IPS-18c (cell line): ENCODE measurements at regions not wholly inside any gene's neighbourhood (a gene's known extent, or its start where the extent isn't known, plus 50 kb on each side); places are given as distances from the start of the nearest gene placed in this dataset.
"Not testable (repeated sequence)": the region's sequence is repeated elsewhere in the genome, so short reads cannot be mapped to it uniquely, and the experiment has no call there.

Experiments
- H3K4me3 ChIP-seq: 2 replicates; pipeline ENCODE4 v1.7.0; 2013; ENCODE audit warnings: low read depth, mild to moderate bottlenecking, low read length, moderate library complexity; ENCODE audit not compliant: insufficient read depth
- H3K9me3 ChIP-seq: one replicate; pipeline ENCODE4 v1.6.1; 2013; ENCODE audit warnings: mild to moderate bottlenecking, low read length, moderate library complexity; ENCODE audit not compliant: control insufficient read depth, insufficient read depth

DNA sequence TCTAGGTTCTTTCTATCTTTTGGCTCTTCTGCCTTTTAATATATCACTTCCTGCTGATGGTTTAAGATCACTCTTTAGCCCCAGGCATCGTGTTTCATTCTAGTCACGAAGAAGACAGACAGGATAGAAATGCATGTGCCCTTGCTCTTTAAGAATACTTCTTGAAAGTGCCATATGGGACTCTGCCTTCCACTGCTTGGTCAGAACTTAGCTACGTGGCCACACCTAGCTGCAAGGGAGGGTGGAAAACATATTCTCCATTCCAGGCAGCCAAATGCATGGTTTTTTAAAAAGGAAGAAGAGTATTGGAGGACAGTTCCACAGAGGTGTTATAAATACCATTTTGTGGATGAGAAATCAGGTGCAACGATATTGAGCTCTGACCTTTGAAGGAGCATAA, 143.3 kb downstream of the KLRB1 start:
- Histone ChIP-seq H3K4me3 (no peak overlapping the region), H3K9me3 (no peaks in the 10 kb centered on the region)

DNA sequence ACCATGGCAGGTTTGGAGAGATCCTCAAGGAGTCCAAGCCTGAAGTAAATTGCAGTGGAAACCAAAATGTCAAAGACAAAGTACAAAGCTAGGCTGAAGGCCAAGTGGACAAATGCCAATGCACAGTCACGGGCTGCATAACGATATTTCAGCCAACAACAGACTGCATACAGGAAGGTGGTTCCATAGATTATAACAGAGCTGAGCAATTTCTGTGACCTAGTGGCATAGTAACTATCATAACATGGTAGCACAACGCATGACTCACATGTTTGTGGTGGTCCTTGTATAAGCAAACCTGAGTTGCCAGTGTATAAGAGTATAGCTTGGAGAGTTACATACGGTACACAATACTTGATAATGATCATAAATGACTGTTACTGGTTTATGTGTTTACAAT, 152.2 kb downstream of the KLRB1 start:
- not testable (repeated sequence) for H3K4me3 ChIP-seq, H3K9me3 ChIP-seq

DNA sequence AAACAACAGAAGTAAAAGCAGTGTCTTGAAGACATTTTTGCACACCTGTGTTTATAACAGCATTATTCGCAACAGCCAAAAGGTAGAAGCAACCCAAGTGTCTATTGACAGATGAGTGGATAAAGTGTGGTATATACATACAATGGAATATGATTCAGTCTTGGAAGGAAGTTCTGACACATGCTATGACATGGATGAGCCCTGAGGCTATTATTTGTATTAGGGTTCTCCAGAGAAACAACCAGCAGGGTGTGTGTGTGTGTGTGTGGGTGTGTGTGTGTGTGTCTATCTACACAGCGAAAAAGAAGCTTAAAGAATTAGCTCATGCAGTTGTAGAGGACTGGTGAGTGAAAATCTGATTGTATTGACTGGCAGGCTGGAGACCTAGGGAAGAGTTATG, 153.7 kb downstream of the KLRB1 start:
- not testable (repeated sequence) for H3K9me3 ChIP-seq, H3K4me3 ChIP-seq

DNA sequence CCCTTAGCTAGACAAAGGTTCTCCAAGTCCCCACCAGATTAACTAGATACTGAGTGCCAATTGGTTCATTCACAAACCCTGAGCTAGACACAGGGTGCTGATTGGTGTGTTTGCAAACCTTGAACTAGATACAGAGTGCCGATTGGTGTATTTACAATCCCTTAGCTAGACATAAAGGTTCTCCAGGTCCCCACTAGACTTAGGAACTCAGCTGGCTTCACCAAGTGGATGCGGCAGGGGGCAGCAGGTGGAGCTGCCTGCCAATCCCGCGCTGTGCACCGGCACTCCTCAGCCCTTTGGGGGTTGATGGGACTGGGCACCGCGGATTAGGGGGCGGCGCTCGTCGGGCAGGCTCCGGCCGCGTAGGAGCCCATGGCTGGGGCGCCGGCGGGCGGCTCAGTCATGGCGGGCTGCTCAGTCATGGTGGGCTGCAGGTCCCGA, 157.6 kb downstream of the KLRB1 start:
- peak overlapping the region; percentile 24; the same call in 1 of the 2 replicates for H3K4me3 ChIP-seq
- H3K9me3 ChIP-seq: not testable (repeated sequence)

DNA sequence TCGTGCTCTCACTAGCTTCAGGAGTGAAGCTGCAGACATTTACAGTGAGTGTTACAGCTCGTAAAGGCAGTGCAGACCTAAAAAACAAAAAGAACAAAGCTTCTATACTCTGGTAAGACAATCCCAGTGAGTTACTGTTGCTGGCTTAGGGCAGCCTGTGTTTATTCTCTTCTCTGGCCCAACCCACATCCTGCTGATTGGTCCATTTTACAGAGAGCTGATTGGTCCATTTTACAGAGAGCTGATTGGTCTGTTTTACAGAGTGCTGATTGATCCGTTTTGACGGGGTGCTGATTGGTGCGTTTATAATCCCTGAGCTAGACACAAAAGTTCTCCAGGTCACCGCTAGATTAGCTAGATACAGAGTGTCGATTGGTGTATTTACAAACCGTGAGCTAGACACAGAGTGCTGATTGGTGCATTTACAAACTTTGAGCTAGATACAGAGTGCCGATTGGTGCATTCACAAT, 158.0 kb downstream of the KLRB1 start:
- H3K4me3 ChIP-seq, H3K9me3 ChIP-seq: not testable (repeated sequence)

DNA sequence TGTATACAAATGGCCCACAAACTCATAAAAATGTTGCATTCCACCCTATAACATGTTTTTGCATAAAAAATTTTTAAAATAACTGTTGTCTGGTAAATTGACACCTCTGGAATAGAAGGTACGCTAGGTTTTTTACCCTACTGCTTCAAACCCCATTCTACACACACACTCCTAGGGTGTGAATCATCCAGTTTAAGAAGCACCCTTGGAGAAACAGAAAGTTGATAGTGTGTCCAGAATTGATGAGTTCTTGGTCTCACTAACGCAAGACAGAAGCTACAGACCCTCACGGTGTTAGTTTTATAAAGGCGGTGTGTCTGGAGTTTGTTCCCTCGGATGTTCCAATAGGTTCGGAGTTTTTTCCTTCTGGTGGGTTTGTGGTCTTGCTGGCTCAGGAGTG, 158.5 kb downstream of the KLRB1 start:
- Histone ChIP-seq H3K4me3 (no peak overlapping the region; the same call in 1 of the 2 replicates), H3K9me3 (no peaks in the 10 kb centered on the region)

DNA sequence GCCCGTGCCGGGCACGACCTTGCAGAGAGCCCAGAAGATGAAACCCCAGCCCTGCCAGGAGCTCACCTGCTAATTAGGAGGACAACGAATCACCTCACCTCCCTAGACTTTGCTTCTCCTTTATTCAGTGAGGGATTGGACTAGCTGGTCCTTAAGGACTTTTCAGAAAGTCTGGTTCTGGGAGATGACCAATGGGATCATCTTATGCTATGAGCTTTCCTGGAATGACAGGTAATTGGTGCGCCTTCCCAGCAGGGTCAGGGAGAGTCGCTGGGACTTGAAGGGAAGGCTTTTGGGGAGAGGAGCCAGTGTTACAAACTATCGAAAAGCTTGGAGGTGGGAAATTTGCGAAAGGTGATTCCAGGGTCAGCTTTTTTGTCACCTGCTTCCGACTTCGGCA, 159.1 kb downstream of the KLRB1 start:
- not testable (repeated sequence) for H3K9me3 ChIP-seq
- H3K4me3 ChIP-seq: peak overlapping the region; percentile 68

DNA sequence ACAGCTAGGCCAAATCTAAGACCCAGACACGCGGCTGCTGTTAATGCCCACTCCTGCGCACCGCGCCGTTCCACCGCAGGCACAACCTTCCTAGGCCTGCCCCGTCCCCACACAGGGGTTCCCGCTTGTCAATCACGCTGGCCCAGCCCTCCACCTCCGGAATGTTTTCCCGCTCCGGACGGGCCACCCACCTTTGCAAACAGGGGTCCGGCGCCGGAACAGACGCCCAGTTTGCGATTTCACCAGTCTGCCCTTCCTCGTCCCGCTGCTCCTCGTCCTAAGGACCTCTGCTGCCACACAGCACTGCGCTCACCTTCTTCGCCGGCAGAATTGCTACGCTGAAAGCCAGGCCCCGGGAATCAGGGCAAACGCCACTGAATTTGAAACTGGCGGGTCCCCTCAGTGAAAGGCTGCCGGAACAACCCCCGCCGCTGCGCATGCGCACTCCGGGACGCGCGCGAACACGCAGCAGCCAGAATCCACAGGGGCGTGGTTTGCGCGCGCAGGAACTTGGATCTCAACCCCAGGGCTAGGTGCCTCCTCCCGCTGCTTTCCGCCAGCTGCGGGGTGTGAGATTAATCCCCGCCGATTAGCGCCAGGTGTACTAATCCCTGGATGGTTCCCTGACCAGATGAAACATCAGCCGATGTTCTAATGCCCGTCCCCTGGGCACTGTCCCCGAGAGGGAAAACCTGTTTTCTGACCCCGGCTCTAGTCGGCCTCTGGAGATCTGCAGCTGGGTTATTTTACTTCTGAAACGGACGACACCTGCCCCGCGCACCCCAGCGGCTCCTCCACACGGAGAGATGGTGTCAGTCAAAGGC, 159.7 kb downstream of the KLRB1 start:
- H3K9me3 ChIP-seq: not testable (repeated sequence)
- H3K4me3 ChIP-seq: peak overlapping the region; percentile 68

DNA sequence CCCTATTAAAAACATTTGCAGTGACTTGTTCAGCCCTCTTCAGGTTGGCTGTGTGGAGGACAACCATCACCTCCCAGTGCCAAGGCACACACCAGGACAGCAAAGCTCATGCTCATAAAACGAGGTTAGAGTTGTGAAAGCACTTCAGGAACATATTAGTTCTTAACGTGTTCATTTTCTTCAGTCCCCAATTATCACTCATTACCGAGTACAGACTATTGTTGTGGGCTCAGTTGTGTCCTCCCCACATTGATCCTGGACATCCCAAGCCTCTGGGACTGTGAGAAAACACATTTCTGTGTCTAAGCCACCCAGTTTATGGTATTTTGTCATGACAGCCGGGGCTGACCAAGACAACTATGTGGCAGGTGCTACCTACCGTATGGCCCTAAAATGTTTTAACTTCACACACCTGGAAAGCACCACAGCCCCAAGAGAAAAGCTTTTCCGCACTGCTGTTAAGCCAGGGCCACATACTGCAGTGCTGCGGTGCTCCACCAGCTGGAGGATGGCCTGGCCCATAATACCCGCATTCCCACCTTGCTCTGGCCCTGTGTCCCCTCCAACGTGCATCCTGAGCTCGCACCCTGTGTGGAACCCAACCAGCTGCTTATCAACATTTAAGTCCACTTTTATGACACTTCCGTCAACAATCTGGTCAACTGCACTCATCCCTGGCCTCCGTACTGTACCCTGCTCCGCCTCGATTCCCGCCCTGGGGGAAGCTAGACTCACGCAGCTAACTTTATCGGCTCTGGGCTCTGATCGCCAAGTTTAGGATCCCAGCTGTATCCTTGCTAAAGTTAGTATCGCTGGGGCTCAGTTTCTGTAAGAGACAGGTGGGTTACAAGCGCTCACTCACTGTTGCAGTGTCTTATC, 160.6 kb downstream of the KLRB1 start:
- not testable (repeated sequence) for H3K9me3 ChIP-seq

DNA sequence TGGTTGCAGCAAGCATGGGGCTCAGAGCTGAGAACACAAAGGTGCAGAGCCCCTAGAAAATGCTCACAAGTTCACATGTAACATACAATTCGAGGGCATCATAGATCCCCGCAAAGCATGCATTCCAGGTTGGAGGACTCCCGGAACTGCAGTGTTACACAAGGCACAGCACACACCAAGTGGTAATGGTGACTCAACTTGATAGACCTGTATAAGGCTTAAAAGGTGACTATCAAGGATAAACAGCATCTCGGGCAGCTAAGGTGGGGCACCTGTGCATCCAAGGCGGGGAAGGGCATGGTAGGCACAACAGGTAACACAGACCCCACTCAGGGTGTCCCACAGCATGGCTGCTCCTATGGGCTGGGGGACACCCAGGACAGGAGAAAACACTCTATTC, 167.3 kb downstream of the KLRB1 start:
- H3K9me3 ChIP-seq, H3K4me3 ChIP-seq: not testable (repeated sequence)

More for the DNA sequence above, 160.6 kb downstream of the KLRB1 start:
- H3K4me3 ChIP-seq: peak overlapping the region; percentile 68

DNA sequence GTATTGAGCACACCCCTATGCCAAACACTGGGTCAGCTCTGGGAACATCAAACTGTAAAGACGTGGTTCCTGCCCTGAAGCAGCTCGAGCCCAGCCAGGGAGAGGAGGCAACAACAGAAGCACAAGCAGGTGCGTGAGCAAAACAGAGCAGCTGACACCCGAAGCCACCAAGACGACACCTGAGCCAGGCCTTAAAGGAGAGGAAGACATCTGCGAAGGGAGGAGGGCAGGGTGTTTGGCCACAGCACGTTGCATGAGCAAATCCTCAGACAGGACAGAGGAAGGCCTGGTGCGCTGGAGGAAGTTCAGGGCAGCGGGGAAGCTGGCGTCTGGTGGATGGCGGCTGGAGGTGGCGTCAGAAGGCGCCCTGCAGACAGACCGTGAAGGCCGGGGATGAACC, 172.0 kb downstream of the KLRB1 start:
- H3K4me3 ChIP-seq, H3K9me3 ChIP-seq: not testable (repeated sequence)

DNA sequence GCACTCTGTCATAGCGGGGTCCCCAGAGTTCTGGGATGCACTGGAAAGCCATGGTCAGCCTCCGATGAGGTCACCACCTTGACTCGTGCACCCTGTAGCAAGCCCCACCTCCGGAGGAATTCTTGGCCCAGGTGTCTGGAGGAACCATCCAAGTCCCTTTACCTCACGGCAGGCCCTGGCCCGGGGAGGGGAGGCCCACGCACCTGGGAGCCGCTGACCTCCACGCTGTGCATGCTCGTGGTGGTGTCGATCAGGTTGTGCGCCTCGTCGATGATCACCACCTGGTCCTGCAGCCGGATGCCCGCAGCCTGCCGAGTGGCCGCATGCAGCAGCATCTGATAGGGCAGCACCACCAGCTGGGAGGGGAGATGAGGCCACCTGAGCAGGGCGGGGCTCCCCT, 177.3 kb downstream of the KLRB1 start:
- H3K4me3 ChIP-seq, H3K9me3 ChIP-seq: not testable (repeated sequence)

DNA sequence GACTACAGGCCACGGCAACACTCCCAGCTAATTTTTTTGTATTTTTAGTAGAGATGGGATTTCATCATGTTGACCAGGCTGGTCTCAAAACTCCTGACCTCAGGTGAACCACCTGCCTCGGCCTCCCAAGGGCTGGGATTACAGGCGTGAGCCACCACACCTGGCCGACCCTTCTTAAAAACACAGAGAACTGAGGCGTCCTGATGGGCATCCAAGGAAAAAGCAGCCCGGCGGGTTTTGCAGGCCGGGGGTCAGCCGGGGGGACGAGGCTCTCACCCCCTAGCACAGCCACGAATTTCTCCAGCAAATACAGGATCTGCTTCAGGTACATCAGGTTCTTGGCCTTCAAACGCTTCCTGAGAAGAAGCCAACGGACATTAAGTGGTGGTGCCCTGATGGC, 178.9 kb downstream of the KLRB1 start:
- H3K9me3 ChIP-seq, H3K4me3 ChIP-seq: not testable (repeated sequence)

DNA sequence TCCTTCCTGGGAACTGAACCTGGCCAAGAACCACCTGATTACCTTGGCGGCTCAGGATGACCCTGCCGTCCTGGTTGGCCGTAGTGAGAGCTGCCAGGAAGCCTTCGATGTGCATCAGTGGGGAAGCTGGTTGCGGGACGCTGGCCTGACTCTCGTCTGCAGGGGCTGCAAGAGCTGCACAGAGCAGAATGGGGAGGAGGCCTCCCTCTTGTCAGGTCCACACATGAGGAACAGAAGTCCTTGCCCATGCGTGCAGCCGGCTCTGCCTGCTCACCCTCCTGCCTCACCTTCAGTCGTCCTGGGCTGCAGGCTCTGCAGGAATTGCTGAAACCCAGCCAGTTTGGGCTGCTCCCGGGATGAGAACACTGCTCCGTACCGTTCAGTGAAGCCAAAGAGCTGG, 182.3 kb downstream of the KLRB1 start:
- H3K4me3 ChIP-seq, H3K9me3 ChIP-seq: not testable (repeated sequence)

DNA sequence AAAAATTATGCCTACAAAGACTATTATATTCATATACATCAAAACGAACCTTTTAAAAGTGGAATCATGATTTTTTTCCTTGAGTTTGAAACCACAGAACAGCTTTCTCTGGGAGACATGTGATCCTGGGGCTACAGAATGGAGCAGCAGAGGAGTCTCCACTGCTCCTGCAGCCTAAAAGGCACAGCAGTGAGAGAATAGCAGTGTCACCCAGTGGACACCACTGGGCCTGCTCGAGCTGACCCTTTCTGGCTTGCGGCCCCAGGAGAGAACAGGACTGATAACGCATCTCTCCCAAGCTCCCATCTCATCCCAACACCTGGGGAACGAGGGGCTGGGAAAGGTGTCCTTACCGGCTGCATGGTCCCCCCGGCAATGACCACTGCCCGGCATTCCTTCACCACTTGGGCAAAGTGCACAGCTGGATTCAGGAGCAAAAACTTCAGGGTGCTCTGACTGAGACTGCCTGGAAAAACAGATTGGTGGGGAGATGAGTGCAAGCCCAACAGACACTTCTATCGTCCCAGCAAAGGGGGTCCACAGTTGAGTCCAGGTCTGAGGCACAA, 183.5 kb downstream of the KLRB1 start:
- not testable (repeated sequence) for H3K9me3 ChIP-seq, H3K4me3 ChIP-seq

DNA sequence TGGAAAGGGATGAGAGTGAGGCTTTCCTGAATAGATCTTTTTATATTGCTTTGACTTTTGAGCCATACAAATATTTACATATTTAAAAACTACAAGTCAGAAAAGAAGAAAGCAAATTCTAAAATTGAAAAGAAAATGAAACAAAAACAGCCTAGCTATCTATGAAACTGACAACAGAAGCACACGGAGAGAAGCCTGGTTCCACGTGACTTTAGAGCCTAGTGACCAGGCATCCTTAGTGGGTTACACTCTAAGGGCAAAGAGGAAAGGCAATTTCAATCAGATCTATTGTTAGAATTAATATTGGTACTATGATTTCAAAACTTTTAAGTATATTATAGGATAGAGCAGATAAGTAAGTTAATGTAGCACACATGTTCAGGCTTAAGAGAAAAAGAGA, 185.0 kb downstream of the KLRB1 start:
- H3K4me3 ChIP-seq, H3K9me3 ChIP-seq: not testable (repeated sequence)

DNA sequence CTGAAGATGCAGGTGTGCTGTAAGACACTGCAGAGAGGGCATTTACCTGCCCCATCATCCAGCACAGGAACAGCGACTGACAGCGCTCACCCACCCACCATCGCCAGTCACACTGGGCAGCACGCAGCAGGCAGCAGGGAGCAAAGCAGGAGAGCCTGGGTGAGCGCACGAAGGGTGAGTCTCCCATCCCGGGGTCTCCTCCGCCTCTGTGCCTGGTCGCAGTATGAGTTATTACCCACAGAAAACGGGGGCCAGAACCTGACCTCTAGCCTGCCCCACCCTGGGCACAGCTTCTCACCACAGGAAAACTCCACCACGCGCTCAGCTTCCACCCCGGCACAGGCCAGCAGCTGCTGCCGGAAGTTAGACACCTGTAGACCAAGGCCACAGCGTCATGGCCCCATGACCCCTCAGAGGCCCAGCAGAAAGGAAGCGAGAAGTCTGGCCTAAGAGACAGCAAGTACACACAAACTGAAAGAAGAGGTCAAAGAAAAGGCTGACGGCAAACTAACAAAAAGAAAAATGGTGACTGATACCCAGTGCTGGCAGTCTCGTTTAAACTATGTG, 186.1 kb downstream of the KLRB1 start:
- H3K9me3 ChIP-seq, H3K4me3 ChIP-seq: not testable (repeated sequence)
